ELR (cell line): ENCODE measurements at regions not wholly inside any gene's neighbourhood (a gene's known extent, or its start where the extent isn't known, plus 50 kb on each side); places are given as distances from the start of the nearest gene placed in this dataset.

ENCODE experiments used
- DNase-seq: peaks from one replicate; pipeline ENCODE4 v3.0.0-alpha.2; 2015; ENCODE audit warnings: low read depth

DNA sequence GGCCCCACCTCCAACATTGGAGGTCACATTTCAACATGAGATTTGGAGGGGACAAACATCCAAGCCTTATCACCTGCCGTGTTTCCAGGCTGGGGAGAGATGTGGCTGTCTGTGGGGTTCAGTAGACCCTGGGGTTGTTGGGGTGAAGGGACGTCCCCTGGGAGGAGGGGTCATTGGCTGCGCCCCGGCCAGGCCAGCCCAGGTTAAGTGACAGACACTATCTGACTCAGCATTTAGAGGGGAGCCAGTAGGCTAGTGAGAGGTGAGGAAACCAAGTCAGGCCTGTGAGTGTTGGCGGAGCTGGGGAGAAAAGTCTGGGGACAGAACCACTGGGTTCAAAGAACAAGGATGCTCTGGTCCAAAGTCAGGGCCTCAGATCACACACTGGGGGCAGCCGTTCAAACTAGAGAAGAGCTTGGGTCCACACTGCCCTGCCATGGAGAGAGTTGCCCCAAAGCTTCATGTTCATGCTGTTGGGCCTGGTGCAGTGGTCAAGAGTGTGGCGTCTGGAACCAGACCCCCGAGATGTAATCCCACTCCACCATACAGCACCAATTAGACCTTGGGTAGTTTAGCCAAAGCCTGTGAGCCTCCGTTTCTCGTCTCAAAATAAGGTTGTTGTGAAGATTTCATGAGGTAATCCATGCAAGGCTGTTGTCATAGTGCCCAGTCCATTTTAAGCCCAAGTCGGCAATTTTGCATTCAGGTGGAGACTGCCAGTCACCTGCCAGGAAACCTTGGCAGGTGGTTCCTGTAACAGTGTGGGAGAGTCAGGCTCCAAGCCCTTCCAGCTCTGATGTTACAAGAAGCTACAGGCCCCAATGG is 1289.6 kb downstream of the TBC1D22A start:
- DNase-seq = no peak

DNA sequence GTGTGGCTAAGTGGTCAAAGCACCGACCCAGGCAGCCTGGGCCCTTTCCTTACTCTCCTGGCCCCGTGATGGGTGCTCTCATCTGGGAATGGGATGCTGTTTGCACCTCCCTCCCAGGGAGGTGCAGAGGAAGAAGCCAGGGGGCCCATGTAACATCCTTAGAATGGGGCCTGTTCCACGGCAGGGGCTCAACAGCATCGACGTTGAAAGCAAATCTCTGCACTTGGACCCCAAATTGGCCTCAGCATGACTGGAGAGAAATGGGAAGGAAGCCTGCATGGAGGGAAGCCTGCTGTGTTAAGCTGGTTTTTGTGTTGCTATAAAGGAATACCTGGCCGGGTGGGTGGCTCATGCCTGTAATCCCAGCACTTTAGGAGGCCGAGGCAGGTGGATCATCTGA is 1288.4 kb downstream of the TBC1D22A start:
- no peak for DNase-seq

GRCh38 chr22:48049116-48049515 is 1286.7 kb downstream of the TBC1D22A start:
- DNase-seq = no peak

- no peak for DNase-seq
Observed at GRCh38 chr22:48047722-48048500, 1285.5 kb downstream of the TBC1D22A start.

DNA sequence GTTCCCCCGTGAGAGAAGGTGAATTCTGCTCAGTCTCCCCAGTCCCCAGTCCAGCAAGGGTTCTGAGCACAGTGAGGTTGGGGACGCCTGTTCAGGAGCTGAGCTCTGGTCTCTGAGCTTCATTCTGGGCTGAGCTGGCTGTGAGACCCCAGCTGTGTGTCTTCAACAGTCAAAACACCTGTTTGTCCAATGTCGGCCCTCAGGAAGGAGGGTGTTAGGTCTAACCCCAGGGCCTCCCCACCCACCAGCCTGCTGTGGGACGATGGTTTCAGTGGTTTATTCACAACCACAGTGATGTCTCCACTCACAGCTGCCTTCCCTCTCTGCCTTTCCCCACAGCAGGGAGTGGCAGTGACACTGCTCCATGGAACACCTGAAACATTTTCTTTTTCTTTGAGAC is 1282.9 kb downstream of the TBC1D22A start:
- DNase-seq = no peak

DNA sequence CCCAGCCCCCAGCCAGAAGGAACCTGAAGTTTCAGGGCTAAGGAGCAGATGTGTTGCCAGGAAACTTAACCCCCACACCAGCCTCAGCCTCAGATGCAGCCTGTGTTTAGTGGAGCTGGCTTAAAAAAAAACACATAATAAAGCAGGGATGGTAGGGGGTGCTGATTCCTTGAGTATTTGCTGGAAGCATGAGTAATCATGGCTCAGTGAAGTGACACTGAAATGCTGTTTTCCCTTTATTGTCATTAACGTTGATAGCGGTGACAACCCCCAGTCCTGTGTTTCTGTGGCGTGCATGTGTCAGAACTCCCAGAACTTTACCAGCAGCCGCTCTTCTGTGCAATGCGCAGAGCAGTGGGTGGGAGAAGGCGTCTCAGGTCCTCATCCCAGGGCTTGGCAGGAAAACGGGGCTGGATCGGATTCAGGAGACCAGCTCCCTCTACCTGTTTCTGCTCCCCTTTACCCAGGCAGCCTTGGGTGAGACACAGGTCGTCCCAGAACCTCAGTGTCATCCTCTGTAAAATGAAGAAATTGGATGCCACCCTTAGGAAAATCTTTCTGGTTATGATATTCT is 1282.1 kb downstream of the TBC1D22A start:
- no peak for DNase-seq

DNA sequence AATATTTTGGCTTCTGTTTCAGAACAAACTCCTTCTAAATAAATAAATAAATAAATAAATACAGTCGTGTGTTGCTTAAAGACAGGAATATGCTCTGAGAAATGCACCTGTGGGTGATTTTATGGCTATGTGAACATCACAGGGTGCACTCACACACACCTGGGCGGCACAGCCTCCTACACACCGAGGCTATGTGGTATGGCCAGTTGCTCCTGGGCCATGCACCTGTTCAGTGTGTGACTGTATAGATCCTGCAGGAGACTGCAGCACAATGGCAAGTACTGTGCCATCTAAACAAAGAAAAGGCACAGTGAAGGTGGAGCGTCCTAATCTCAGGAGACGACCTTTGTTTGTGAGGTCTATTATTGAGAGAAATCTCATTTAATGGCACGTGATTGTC is 1281.1 kb downstream of the TBC1D22A start:
- no peak for DNase-seq

DNA sequence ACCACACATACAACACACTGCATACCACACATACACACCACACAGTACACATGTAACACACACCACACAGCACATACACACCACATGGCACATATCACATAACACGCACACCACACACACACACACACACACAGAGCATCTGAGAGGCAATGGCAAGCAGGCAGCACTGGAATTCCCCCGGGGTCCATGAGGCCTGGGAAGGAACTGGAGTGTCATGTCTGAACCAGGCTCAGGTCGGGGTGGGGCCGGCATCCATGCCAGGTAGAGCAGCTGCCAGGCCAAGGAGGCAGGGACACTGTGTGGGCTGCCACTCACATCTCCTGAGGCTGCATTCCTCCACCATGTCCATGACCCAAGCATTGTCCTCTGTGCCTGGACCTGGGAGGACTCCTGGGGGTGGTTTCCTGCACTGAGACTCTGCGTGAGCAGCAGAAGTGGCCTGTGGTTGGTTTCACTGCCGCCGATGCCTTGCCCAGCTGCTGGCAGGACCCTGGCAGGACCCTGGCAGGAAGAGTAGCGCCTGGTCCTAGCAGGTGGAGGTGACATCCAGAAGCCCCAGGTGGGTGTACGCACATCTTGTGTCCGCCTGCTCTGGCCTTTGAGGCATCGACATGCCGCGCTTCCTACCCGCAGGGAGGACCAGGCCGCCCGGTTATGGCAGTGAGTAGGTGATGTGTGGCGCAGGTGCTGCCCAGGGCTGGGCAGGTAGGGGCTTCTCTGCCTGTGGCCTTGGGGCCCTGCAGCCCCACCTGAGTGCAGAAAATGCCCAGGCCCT is 1280.4 kb downstream of the TBC1D22A start:
- DNase-seq = no peak

DNA sequence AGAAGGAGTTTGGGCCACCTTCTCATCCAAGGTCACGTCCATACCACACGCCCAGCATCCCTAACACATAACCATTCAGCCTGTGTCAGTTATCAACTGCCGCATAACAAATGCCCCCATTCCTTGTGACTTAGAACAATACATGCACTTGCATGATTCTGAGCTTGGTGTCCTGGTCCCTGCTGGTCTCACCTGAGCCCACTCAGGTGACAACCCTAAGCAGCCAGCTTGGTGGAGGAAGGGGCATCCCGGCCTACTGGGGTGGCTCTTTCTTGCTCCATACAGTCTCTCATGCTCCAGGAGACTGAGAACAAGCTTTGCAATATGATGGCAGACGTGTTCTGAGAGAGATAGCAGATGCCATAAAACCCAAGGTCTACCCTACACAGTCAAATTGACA is 1276.9 kb downstream of the TBC1D22A start:
- DNase-seq = no peak

- DNase-seq = no peak
Observed at GRCh38 chr22:48037618-48038017, 1275.2 kb downstream of the TBC1D22A start.

- DNase-seq = no peak
Observed at GRCh38 chr22:48035897-48036296, 1273.4 kb downstream of the TBC1D22A start.

GRCh38 chr22:48031589-48031988 is 1269.1 kb downstream of the TBC1D22A start:
- DNase-seq = no peak

- DNase-seq = no peak
Observed at GRCh38 chr22:48025096-48025495, 1262.6 kb downstream of the TBC1D22A start.

DNA sequence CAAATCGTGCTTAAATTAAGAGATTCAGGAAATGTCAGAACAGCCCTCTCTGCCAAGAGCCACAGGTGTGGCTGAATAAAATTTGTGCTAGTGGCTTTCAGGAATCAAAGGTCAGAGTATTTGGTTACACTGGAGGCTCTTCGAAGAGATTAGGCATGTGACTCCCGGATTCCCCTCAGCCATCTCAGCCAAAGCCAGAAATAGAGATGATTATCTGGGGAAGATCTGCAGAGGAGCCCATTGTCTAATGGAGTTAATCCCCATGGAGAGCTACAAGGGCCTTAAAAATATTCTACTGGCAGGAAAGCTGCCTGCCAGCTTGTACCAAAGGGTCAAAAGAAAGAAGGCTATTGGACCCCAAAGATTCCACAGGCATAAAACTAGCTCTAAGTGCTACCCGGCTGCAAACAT is 1259.5 kb downstream of the TBC1D22A start:
- no peak for DNase-seq

DNA sequence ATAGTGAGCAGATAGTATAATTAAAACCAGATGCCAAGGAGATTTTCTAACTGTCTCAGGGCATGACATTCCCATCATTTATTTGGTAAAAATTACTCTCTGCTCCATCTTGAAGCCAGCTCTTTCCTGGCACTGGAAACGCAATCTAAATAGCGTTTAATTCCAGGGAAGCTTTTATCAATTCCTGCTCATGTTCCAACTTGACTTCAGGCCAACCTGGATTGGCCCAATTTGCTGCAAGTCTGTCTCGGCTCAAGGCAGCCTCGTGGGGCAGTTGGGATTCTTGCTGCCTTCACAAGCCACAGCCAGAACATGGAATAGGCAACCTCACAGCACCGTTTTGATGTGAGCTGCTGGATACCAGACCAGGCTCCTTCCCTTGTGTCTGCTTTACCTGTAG is 1255.9 kb downstream of the TBC1D22A start:
- DNase-seq = no peak

DNA sequence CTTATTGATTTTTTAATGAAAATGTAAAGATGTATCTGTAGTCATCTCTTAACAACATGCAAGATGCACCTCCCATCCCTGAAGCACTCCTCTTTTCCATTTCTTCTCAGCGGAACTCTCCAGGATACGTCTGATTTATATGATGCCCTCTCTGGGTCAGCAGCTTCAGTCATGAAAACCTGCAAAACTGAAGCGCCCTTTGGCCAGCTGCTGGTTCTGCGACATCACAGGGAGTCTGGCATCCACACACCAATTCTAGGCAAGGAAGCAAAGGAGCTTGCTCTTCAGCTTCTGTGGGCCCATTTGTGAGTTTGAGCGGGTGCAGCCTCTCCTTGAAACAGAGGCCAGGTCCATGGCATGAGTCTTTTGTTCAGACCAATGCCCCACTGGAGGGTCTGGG is 1253.3 kb downstream of the TBC1D22A start:
- no peak for DNase-seq

DNA sequence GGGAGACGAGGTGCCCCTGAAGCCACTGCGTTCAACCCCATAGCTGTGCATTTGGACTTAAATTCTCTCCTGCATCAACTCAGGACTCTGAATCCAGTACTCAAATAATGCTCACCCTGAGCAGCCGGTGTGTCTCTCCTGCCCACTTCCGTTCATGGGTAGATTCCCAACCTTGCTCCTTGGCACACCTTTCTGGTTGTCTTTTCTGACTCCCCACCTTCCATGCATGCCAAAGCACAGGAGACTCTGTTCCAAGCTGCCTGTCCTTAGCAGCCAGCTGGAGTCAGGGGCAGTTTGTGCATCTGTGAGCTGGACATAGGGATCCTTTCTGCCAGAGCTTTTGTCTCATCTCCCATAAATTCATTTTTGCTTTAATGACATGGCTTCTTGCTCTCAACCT is 1242.5 kb downstream of the TBC1D22A start:
- no peak for DNase-seq

DNA sequence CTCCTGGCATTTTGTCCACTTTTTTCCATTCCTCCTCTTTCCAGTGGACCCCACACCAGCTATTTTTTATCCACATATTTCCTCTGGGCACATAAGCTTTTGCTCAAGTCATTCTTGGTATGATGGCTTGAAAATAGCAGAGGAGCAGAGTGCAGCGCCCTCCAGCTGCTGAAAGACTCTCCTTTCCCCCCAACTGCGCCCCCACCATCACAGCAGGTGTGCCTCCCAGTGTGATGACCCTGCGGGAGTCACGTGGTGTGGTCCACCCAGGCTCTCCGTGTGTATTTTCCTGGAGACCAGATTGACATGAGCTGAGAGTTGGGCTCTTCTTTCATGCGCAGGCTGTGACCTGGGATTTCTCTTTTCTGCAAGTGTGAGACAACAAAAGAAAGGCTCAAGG is 1241.6 kb downstream of the TBC1D22A start:
- no peak for DNase-seq

- no peak for DNase-seq
Observed at GRCh38 chr22:48001101-48001500, 1238.7 kb downstream of the TBC1D22A start.

- DNase-seq = no peak
Observed at GRCh38 chr22:47997612-47998011, 1235.2 kb downstream of the TBC1D22A start.

- DNase-seq = no peak
Observed at GRCh38 chr22:47997052-47997590, 1234.7 kb downstream of the TBC1D22A start.

- no peak for DNase-seq
Observed at GRCh38 chr22:47996446-47996857, 1234.0 kb downstream of the TBC1D22A start.
